Activated CD4-positive, alpha-beta memory T cell treated with anti-CD3 and anti-CD28 coated beads, Interleukin-2, amount 10 ng/mL, durations not matched to agents 7 days and 5 days (primary cell): ENCODE measurements at regions not wholly inside any gene's neighbourhood (a gene's known extent, or its start where the extent isn't known, plus 50 kb on each side); places are given as distances from the start of the nearest gene placed in this dataset.

Experiments
- CTCF ChIA-PET: fragments of 350-600 bp; sonication (Branson Sonifier 250); formaldehyde crosslinking; loops from one replicate; lab custom pipeline; 2021; ENCODE audit warnings: antibody characterized with exemption, inconsistent platforms; lab: Charles Lee
- POLR2A ChIA-PET: fragments of 350-600 bp; sonication (Branson Sonifier 250); formaldehyde crosslinking; loops from one replicate; lab custom pipeline; 2021; ENCODE audit warnings: antibody characterized with exemption; lab: Charles Lee
- DNase-seq: peaks from one replicate; pipeline ENCODE4 v3.0.0-alpha.2; 2020
- H3K27ac Mint-ChIP-seq: one replicate; pipeline ENCODE4 v1.8.0; 2021; ENCODE audit warnings: mild to moderate bottlenecking, mixed read lengths
- H3K27me3 Mint-ChIP-seq: one replicate; pipeline ENCODE4 v1.8.0; 2021; ENCODE audit warnings: mixed read lengths
- H3K36me3 Mint-ChIP-seq: one replicate; pipeline ENCODE4 v1.8.0; 2021; ENCODE audit warnings: low read depth, mixed read lengths
- H3K4me1 Mint-ChIP-seq: one replicate; pipeline ENCODE4 v1.8.0; 2021; ENCODE audit warnings: mixed read lengths
- H3K4me3 Mint-ChIP-seq: one replicate; pipeline ENCODE4 v1.8.0; 2021; ENCODE audit warnings: mild to moderate bottlenecking, mixed read lengths
- H3K9me3 Mint-ChIP-seq: one replicate; pipeline ENCODE4 v1.8.0; 2021; ENCODE audit warnings: mixed read lengths

DNA sequence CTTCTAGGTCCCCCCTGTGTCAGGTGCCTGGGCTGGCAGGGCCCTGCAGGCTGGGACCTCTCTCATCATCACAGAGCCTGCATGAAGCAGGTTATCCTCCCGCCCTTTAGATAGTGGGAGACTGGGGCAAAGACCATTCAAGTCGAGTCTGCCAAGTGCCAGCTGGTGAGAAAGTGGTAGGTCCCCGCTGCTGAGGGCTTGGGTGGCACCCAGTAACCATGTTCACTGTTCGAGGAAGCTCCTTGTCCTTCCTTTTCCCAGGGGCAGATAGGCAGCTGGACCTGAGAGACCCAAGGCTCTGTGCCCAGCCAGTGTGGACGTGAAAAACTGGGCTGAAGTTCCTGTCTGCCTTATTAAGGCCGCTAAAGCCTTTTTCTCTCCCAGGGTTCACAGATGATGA is 1319.8 kb downstream of the TBC1D22A start:
- ChIA-PET CTCF (no interaction called here), POLR2A (no interaction called here)
- H3K4me1 Mint-ChIP-seq, result peaks cover 13% of the 10 kb centered on the region
- H3K4me3 Mint-ChIP-seq, result no peak overlapping the region
- DNase-seq, result no peak
- H3K9me3 Mint-ChIP-seq, result no peaks in the 10 kb centered on the region
- peaks cover 39% of the 10 kb centered on the region for H3K27me3 Mint-ChIP-seq
- no peak overlapping the region for H3K27ac Mint-ChIP-seq
- no peaks in the 10 kb centered on the region for H3K36me3 Mint-ChIP-seq

DNA sequence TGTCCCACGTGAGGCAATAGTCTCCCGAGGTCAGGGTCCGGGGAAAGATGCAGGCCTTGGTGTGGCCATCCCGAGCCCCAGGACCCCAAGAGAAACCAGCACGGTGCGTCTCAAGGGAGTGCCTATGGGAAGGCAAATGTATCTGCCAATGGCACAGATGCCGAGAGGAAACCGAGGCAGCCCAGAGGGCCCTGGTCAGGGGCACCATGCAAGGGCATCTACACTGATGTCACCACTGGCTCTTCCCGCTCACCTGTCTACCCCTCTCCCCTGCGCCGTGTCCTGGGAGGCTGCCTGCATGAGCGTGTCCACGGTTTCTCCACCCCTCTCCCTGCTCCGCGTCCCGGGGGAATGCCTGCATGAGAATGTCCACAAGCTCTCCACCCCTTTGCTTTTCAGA is 1318.8 kb downstream of the TBC1D22A start:
- ChIA-PET CTCF (no interaction called here), POLR2A (no interaction called here)
- H3K4me3 Mint-ChIP-seq, result no peak overlapping the region

DNA sequence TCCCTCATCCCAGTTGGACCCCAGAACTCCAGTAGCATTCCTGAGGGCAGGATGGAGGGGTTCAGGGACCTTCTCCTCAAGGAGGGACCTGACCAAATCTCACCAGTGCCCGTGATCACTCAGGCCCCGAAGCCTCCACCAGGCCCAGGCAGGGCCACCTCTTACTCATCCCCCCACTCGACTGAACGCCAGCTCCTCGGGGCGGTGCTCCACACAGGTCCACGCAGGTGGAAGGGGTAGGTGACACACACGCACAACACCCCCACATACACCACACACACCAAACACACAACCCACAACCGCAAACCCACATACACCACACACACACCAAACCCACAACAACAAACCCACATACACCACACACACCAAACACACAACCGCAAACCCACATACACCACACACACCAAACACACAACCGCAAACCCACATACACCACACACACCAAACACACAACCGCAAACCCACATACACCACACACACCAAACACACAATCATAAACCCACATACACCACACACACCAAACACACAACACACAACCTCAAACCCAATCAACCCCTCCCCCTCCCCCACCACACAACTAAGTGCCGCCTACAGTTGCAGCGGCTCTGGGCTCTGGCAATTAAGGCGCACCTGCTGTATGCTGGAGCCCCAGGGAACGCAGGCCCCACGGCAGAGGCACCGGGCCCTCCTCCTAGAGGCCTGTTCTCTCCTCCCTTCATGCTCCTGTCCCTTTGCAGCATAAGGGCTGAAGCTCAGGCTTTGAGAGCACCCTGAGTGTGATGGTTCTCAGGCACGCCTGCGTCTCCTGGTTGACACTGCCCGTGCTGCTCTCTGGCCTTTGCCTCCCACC is 1318.1 kb downstream of the TBC1D22A start:
- CTCF ChIA-PET, result no interaction called here
- Mint-ChIP-seq H3K4me1 (peaks cover 13% of the 10 kb centered on the region), H3K36me3 (no peaks in the 10 kb centered on the region), H3K4me3 (no peak overlapping the region), H3K9me3 (no peaks in the 10 kb centered on the region), H3K27ac (no peak overlapping the region), H3K27me3 (peaks cover 43% of the 10 kb centered on the region)
- DNase-seq, result no peak
- POLR2A ChIA-PET, result no interaction called here

More for the DNA sequence above, 1318.8 kb downstream of the TBC1D22A start:
- no peaks in the 10 kb centered on the region for H3K9me3 Mint-ChIP-seq
- no peaks in the 10 kb centered on the region for H3K36me3 Mint-ChIP-seq
- DNase-seq, result no peak
- no peak overlapping the region for H3K27ac Mint-ChIP-seq
- peaks cover 46% of the 10 kb centered on the region for H3K27me3 Mint-ChIP-seq
- H3K4me1 Mint-ChIP-seq, result peaks cover 13% of the 10 kb centered on the region

DNA sequence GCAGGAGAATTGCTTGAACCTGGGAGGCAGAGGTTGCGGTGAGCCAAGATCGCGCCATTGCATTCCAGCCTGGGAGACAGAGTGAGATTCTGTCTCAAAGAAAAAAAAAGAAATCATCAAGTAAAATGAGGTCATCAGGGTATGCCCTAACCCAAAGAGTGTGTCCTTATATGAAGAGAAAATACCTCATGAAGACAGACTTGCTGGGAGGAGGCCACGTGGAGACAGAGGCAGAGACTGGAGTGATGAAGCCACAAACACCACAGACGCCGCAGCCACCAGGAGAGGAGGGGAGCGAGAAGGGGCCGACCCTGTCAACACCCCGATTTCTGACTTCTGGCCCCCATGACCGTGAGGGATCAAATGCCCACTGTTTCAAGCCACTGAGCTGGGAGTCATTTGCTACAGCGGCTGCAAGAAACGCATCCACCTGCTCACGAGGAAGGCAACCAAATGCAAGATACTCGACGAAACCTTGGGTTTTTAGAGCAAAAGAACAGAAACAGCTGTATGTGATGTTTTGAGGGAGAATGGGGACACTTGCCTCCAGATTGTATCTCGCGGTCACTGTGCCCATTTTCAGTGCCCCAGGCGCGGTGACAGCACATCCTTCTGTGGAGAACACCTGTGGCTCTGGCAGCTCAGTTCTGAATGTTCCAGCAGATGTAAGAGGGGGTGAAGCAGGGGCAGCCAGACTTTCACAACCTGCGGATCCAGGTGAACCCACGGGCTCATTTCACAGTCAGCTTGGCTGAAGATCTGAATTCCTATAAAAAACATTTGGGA is 1317.2 kb downstream of the TBC1D22A start:
- no peak overlapping the region for H3K4me3 Mint-ChIP-seq
- POLR2A ChIA-PET, result no interaction called here
- no peak overlapping the region for H3K27ac Mint-ChIP-seq
- H3K9me3 Mint-ChIP-seq, result no peaks in the 10 kb centered on the region
- H3K27me3 Mint-ChIP-seq, result peaks cover 45% of the 10 kb centered on the region
- H3K36me3 Mint-ChIP-seq, result no peaks in the 10 kb centered on the region
- peaks cover 13% of the 10 kb centered on the region for H3K4me1 Mint-ChIP-seq
- CTCF ChIA-PET, result no interaction called here
- no peak for DNase-seq

DNA sequence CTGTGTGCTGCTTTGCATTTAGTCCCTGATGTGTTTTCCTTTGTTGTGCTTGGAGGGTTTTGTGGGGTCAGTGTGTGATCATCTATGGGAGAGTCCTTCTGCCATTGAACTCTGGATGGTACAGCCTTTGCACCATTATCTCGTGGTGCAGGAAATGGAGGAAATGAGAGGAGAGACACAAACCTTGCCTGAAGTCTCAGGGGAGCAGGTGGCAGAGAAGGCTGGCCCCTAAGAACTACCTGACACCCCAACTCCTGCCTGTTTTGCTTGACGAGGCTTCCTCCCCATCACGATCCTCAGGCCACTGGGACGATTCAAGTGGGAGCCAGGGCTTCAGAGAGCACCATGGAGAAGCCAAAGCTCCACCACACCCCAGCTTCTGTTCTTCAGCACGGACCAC is 1316.4 kb downstream of the TBC1D22A start:
- ChIA-PET POLR2A (no interaction called here), CTCF (no interaction called here)
- Mint-ChIP-seq H3K9me3 (no peaks in the 10 kb centered on the region), H3K27ac (no peak overlapping the region), H3K4me3 (no peak overlapping the region), H3K4me1 (peaks cover 5% of the 10 kb centered on the region), H3K27me3 (peaks cover 49% of the 10 kb centered on the region), H3K36me3 (no peaks in the 10 kb centered on the region)
- DNase-seq, result no peak

DNA sequence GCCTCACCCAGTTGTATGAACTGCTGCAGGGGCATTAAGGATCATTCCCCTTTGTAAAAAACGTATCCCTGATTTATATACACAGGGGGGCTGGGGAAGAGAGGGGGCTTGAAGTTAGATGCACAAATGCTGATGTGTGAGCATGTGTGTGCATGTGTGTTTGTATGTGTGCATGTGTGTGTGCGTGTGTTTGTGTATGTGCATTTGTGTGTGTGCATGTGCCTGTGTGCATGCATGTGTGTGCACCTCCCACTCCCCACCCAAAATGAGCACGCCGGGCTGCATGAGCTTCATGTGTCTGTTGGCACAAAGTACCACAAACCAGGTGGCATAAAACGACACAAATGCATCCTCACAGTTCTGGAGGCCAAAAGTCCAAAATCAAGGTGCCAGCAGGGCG is 1315.2 kb downstream of the TBC1D22A start:
- POLR2A ChIA-PET, result no interaction called here
- H3K4me1 Mint-ChIP-seq, result peaks cover 5% of the 10 kb centered on the region
- peaks cover 49% of the 10 kb centered on the region for H3K27me3 Mint-ChIP-seq
- DNase-seq, result no peak
- CTCF ChIA-PET, result no interaction called here
- H3K9me3 Mint-ChIP-seq, result no peaks in the 10 kb centered on the region
- no peaks in the 10 kb centered on the region for H3K36me3 Mint-ChIP-seq
- H3K27ac Mint-ChIP-seq, result no peak overlapping the region
- no peak overlapping the region for H3K4me3 Mint-ChIP-seq

DNA sequence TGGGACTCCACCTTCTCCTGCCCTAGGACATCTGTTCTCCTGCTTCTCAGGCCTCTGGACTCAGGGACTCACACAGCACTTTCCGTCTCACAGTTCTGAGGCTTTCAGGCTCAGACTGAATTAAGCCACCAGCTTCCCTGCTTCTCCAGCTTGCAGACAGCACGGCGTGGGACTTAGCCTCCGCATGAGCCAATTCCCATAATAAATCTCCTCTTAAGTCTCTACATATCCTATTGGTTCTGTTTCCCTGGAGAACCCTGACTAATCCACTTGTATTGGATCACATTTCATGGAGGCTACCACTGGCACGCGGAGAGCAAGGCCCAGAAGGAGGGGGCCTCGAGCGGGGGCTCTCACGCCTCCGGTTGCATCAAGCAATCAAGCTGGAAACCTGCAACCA is 1313.6 kb downstream of the TBC1D22A start:
- ChIA-PET CTCF (no interaction called here), POLR2A (no interaction called here)
- Mint-ChIP-seq H3K27ac (no peak overlapping the region), H3K9me3 (no peaks in the 10 kb centered on the region), H3K4me1 (peaks cover 5% of the 10 kb centered on the region), H3K4me3 (no peak overlapping the region), H3K27me3 (peaks cover 46% of the 10 kb centered on the region), H3K36me3 (no peaks in the 10 kb centered on the region)
- DNase-seq, result no peak

DNA sequence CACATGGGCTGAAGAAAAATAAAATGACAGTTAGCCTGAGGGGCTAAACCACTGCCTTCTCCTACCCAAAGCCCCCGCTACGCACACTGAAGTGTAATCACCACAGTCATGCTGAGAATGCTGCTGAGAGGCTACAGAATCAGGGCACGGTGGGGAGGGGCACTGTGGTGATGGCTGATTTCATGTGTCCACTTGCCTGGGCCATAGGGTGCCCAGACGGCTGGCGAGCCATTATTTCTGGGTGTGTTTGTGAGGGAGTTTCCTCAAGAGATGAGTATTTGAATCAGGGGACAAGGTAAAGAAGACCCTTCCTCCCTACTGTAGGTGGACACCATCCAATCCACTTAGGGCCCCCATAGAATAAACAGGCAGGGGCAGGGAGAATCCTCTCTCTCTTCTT is 1313.2 kb downstream of the TBC1D22A start:
- H3K27me3 Mint-ChIP-seq, result peaks cover 46% of the 10 kb centered on the region
- POLR2A ChIA-PET, result no interaction called here

DNA sequence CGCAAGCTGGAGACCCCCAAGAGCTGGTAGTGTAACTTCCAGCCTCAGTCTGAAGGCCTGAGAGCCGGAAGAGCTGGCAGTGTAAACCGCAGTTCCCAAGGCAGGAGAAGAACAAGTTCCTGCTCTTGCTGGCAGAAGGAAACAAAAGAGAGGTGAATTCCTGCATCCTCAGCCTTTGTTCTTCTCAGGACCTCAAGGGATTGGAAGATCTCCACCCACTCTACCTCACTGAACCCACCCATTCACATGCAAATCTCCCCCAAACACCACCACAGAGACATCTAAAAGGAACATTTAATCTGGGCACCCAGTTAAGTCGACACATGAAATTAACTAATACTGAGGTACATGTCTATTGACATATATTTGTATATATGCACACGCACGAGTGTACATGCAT is 1310.3 kb downstream of the TBC1D22A start:
- no peaks in the 10 kb centered on the region for H3K4me1 Mint-ChIP-seq
- ChIA-PET POLR2A (no interaction called here), CTCF (no interaction called here)
- peaks cover 25% of the 10 kb centered on the region for H3K27me3 Mint-ChIP-seq
- H3K27ac Mint-ChIP-seq, result no peak overlapping the region
- DNase-seq, result no peak
- H3K9me3 Mint-ChIP-seq, result no peaks in the 10 kb centered on the region
- H3K36me3 Mint-ChIP-seq, result no peaks in the 10 kb centered on the region
- H3K4me3 Mint-ChIP-seq, result no peak overlapping the region

More for the DNA sequence above, 1313.2 kb downstream of the TBC1D22A start:
- CTCF ChIA-PET, result no interaction called here
- Mint-ChIP-seq H3K4me3 (no peak overlapping the region), H3K27ac (no peak overlapping the region), H3K9me3 (no peaks in the 10 kb centered on the region), H3K36me3 (no peaks in the 10 kb centered on the region), H3K4me1 (peaks cover 5% of the 10 kb centered on the region)
- no peak for DNase-seq

DNA sequence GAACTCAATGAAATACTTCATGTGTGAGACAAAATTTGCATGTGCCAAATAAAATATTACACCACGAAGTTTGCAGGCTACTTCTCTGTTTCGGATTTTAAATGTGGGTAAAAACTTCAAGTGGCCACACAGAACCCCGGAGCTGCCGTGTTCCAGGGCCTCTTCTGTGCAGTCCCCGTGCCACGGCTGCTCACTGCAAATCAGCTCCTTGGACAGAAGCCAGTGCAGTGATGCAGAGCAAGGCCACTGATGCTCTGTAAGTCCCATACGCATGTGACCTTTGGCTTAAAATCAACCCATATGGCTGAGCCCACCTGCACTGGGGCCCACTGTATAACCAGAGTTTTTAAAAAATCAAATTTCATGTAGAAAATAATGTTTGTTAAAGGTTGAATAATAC is 1309.4 kb downstream of the TBC1D22A start:
- CTCF ChIA-PET, result no interaction called here
- Mint-ChIP-seq H3K9me3 (no peaks in the 10 kb centered on the region), H3K36me3 (no peaks in the 10 kb centered on the region), H3K27ac (no peak overlapping the region), H3K27me3 (peaks cover 18% of the 10 kb centered on the region), H3K4me1 (no peaks in the 10 kb centered on the region), H3K4me3 (no peak overlapping the region)
- POLR2A ChIA-PET, result no interaction called here
- DNase-seq, result no peak

DNA sequence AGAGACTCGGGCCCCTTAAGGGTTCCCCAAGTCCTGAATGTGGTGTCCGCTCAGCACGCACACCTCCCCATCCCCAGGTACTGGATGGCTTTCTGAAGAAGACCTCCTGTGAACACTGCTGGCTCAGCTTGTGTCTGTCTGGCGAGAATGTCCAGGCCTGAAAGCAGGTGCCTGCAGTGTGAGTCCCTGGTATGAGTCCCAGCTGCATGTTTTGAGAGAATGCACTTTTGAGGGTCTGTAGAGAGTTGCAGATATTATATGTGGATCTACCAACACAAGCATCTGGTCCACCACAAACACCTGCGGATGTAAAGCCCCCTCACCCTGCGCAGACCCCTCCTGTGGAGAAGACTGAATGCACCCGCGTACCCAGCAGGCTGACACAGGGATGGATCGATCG is 1308.9 kb downstream of the TBC1D22A start:
- H3K27me3 Mint-ChIP-seq, result peaks cover 14% of the 10 kb centered on the region
- no peak overlapping the region for H3K4me3 Mint-ChIP-seq
- H3K9me3 Mint-ChIP-seq, result no peaks in the 10 kb centered on the region
- no peak for DNase-seq
- ChIA-PET POLR2A (no interaction called here), CTCF (no interaction called here)
- no peaks in the 10 kb centered on the region for H3K36me3 Mint-ChIP-seq
- no peaks in the 10 kb centered on the region for H3K4me1 Mint-ChIP-seq
- H3K27ac Mint-ChIP-seq, result no peak overlapping the region

DNA sequence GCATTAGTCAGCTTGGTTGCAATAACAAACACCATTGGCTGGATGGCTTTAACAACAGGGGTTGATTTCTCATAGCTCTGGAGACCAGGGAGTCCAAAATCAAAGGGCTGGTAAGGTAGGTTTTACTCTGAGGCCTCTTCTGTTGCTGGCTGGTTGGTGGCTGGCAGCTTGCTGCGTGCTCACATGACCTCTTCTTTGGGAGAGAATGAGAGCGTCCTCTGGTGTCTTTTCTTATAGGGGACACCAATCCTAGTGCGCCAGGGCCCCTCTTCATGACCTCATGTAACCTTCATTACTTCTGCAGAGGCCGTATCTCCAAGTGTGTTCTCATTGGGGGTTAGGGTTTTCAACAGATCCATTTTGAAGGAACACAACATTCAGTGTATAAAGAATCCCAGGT is 1308.3 kb downstream of the TBC1D22A start:
- Mint-ChIP-seq H3K9me3 (no peaks in the 10 kb centered on the region), H3K4me1 (no peaks in the 10 kb centered on the region), H3K27me3 (peaks cover 13% of the 10 kb centered on the region), H3K27ac (no peak overlapping the region), H3K4me3 (no peak overlapping the region), H3K36me3 (no peaks in the 10 kb centered on the region)
- CTCF ChIA-PET, result no interaction called here
- POLR2A ChIA-PET, result no interaction called here
- no peak for DNase-seq

DNA sequence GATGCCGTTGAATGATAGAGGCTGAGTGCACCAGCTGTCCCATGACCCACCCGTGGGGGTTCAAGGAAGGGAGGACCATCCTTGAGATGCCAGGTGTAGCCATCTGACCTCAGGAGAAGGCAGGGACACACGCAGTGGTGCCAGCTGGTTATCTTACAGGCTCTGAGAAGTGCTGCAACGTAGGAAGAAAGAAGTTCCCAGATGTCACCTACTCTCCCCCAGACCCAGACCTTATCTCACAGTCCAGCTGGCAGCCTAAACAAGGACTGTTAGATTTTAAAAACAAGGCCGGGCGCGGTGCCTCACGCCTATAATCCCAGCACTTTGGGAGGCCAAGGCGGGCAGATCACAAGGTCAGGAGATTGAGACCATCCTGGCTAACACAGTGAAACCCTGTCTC is 1307.6 kb downstream of the TBC1D22A start:
- Mint-ChIP-seq H3K4me1 (no peaks in the 10 kb centered on the region), H3K9me3 (no peaks in the 10 kb centered on the region), H3K27ac (no peak overlapping the region), H3K36me3 (no peaks in the 10 kb centered on the region), H3K4me3 (no peak overlapping the region), H3K27me3 (peaks cover 12% of the 10 kb centered on the region)
- POLR2A ChIA-PET, result no interaction called here
- no peak for DNase-seq
- CTCF ChIA-PET, result no interaction called here
